Vagina (tissue), 2 donors: ENCODE measurements at regions not wholly inside any gene's neighbourhood (a gene's known extent, or its start where the extent isn't known, plus 50 kb on each side); places are given as distances from the start of the nearest gene placed in this dataset.

ENCODE experiments used
- CTCF ChIP-seq, 3 experiments: fragments of 450-650 bp in 2 of 3; fragments of 200-600 bp in 1 of 3; sonication (generic) in 1 of 3; IDR thresholded peaks; one replicate each; pipeline ENCODE4 v1.5.1; 2017 to 2019; ENCODE audit warnings: antibody characterized with exemption in 3 of 3, mild to moderate bottlenecking in 2 of 3, moderate library complexity in 2 of 3
- POLR2A ChIP-seq, 2 donors: fragments of 450-650 bp; IDR thresholded peaks; one replicate each; pipeline ENCODE4 v1.6.1; 2017; ENCODE audit warnings: antibody characterized with exemption in 2 of 2, mild to moderate bottlenecking in 2 of 2, moderate library complexity in 2 of 2
- POLR2AphosphoS5 ChIP-seq, 2 donors: sonication (generic); formaldehyde crosslinking; IDR thresholded peaks; one replicate each; pipeline ENCODE4 v1.9.0; 2017; ENCODE audit warnings: antibody characterized with exemption in 2 of 2, mild to moderate bottlenecking in 2 of 2, low read depth in 1 of 2; ENCODE audit not compliant: insufficient read depth in 1 of 2

DNA sequence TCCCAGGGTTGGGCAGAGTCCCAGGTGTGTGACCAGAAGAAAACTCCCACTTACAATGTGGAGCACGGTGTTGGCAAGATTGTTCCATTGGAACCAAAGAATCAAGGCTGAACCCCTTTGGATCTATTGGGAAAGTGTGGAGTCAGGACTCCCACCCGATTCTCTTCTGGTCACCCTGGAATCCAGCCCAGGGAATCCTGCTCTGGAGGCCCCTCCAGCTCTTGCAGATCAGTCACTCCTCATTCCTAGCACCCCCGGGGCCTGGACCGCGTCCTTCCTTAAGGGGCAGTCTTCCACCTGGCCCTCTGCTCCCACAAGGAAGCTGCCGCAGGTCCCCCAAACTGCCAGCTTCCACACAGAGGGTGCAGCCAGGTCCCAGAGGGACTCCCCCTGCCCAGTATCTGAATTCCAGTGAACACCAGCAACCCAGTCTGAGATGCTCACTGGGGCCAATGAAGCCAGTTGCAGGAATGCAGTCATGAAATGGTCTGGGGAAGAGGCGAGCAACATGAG, 170.1 kb downstream of the GADD45G start:
- TF ChIP-seq POLR2A (IDR thresholded peaks at IDR 0.05) (no peak), CTCF (IDR thresholded peaks at IDR 0.05) (no peak), POLR2AphosphoS5 (IDR thresholded peaks at IDR 0.05; ENCODE audit: insufficient read depth in 1 of 2, low read depth in 1 of 2) (no peak)
